Loucy (cell line): ENCODE measurements at regions not wholly inside any gene's neighbourhood (a gene's known extent, or its start where the extent isn't known, plus 50 kb on each side); places are given as distances from the start of the nearest gene placed in this dataset.

Experiments used
- H2AFZ ChIP-seq: fragments of 200-600 bp; sonication (generic); 2 replicates; pipeline ENCODE4 v1.6.0; 2016; ENCODE audit warnings: antibody characterized with exemption, mild to moderate bottlenecking, low read length, moderate library complexity
- H3F3A ChIP-seq: fragments of 200-600 bp; 2 replicates; pipeline ENCODE4 v1.6.0; 2016; ENCODE audit warnings: antibody characterized with exemption, low read depth, mild to moderate bottlenecking
- H3K27me3 ChIP-seq: fragments of 200-600 bp; sonication (generic); 2 replicates; pipeline ENCODE4 v1.6.1; 2014; ENCODE audit warnings: low read length, mild to moderate bottlenecking; ENCODE audit not compliant: insufficient read depth, poor library complexity, severe bottlenecking
- H3K36me3 ChIP-seq: fragments of 200-600 bp; sonication (generic); 2 replicates; pipeline ENCODE4 v1.6.1; 2016; ENCODE audit warnings: low read length; ENCODE audit not compliant: insufficient read depth
- H3K4me1 ChIP-seq: fragments of 200-600 bp; sonication (generic); 2 replicates; pipeline ENCODE4 v1.5.1; 2014; ENCODE audit warnings: low read length, mild to moderate bottlenecking; ENCODE audit not compliant: insufficient read depth, poor library complexity, severe bottlenecking
- H3K4me2 ChIP-seq: fragments of 200-600 bp; sonication (generic); 2 replicates; pipeline ENCODE4 v1.6.0; 2014; ENCODE audit warnings: antibody characterized with exemption, low read length, low read depth, mild to moderate bottlenecking; ENCODE audit not compliant: poor library complexity, severe bottlenecking
- H3K4me3 ChIP-seq: fragments of 200-600 bp; sonication (generic); 2 replicates; pipeline ENCODE4 v1.5.1; 2014; ENCODE audit warnings: low read length, mild to moderate bottlenecking, mixed read lengths; ENCODE audit not compliant: poor library complexity, severe bottlenecking
- H3K79me2 ChIP-seq: fragments of 200-600 bp; sonication (generic); 2 replicates; pipeline ENCODE4 v1.6.1; 2014; ENCODE audit warnings: low read length; ENCODE audit not compliant: insufficient read depth
- H3K9ac ChIP-seq: fragments of 200-600 bp; sonication (generic); 2 replicates; pipeline ENCODE4 v1.6.0; 2014; ENCODE audit warnings: mild to moderate bottlenecking, low read depth, low read length, moderate library complexity; ENCODE audit not compliant: poor library complexity, severe bottlenecking
- H3K9me2 ChIP-seq: fragments of 200-600 bp; sonication (generic); replicated peaks from 2 replicates; pipeline ENCODE4 v1.6.1; 2016; ENCODE audit warnings: low read depth, low read length, mixed read lengths
- H3K9me3 ChIP-seq: fragments of 200-600 bp; sonication (generic); 2 replicates; pipeline ENCODE4 v1.6.1; 2014; ENCODE audit warnings: mild to moderate bottlenecking, antibody characterized with exemption, low read length, low read depth; ENCODE audit not compliant: insufficient read depth
- H4K20me1 ChIP-seq: fragments of 200-600 bp; sonication (generic); 2 replicates; pipeline ENCODE4 v1.6.0; 2014; ENCODE audit warnings: antibody characterized with exemption, low read length, mild to moderate bottlenecking; ENCODE audit not compliant: insufficient read depth, poor library complexity, severe bottlenecking
- EZH2phosphoT487 ChIP-seq: fragments of 200-600 bp; IDR thresholded peaks from 2 replicates; pipeline ENCODE4 v1.6.1; 2018; ENCODE audit warnings: antibody characterized with exemption, mild to moderate bottlenecking, moderate library complexity, borderline replicate concordance
- TF ChIP-seq, protein P1 (sequence below): fragments of 200-600 bp; sonication (generic); conservative IDR thresholded peaks from 2 replicates; pipeline ENCODE4 v1.5.1; 2014; ENCODE audit warnings: mild to moderate bottlenecking, antibody characterized with exemption, low read length

- Histone ChIP-seq H3K4me1 (no peaks in the 10 kb centered on the region), H3K4me2 (no peak overlapping the region), H3F3A (no peaks in the 10 kb centered on the region), H3K4me3 (no peak overlapping the region), H4K20me1 (no peaks in the 10 kb centered on the region), H2AFZ (no peak overlapping the region), H3K9ac (no peak overlapping the region), H3K27me3 (no peaks in the 10 kb centered on the region), H3K79me2 (no peaks in the 10 kb centered on the region), H3K36me3 (no peaks in the 10 kb centered on the region), H3K9me2 (no peaks in the 10 kb centered on the region), H3K9me3 (no peaks in the 10 kb centered on the region)
- no peak for TF ChIP-seq EZH2phosphoT487
- TF ChIP-seq, protein P1, sequence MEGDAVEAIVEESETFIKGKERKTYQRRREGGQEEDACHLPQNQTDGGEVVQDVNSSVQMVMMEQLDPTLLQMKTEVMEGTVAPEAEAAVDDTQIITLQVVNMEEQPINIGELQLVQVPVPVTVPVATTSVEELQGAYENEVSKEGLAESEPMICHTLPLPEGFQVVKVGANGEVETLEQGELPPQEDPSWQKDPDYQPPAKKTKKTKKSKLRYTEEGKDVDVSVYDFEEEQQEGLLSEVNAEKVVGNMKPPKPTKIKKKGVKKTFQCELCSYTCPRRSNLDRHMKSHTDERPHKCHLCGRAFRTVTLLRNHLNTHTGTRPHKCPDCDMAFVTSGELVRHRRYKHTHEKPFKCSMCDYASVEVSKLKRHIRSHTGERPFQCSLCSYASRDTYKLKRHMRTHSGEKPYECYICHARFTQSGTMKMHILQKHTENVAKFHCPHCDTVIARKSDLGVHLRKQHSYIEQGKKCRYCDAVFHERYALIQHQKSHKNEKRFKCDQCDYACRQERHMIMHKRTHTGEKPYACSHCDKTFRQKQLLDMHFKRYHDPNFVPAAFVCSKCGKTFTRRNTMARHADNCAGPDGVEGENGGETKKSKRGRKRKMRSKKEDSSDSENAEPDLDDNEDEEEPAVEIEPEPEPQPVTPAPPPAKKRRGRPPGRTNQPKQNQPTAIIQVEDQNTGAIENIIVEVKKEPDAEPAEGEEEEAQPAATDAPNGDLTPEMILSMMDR: no peak
These were observed 67.6 kb downstream of the NMUR2 start for GRCh38 chr5:152337484-152337883.

DNA sequence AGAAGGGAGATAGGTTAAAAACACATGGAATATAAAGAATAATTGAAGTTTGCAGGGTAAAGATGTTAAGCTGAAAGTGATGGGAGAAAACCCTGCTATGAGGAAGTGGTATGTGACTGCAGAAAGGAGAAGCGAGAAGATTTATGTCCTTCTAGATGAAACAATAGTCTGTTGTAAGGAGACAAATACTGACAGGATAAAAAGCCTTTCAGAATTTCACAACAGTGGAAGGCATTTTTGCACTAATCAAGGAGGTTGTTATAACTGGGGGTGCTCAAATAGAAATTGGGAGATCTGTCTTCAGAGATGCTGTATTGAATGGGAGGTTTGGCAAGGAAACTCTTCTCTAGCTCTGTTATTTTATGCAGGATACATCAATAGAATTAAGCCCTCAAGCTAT lies 69.6 kb downstream of the NMUR2 start:
- H3K4me1 ChIP-seq: no peaks in the 10 kb centered on the region
- TF ChIP-seq, protein P1: no peak
- no peak for TF ChIP-seq EZH2phosphoT487

DNA sequence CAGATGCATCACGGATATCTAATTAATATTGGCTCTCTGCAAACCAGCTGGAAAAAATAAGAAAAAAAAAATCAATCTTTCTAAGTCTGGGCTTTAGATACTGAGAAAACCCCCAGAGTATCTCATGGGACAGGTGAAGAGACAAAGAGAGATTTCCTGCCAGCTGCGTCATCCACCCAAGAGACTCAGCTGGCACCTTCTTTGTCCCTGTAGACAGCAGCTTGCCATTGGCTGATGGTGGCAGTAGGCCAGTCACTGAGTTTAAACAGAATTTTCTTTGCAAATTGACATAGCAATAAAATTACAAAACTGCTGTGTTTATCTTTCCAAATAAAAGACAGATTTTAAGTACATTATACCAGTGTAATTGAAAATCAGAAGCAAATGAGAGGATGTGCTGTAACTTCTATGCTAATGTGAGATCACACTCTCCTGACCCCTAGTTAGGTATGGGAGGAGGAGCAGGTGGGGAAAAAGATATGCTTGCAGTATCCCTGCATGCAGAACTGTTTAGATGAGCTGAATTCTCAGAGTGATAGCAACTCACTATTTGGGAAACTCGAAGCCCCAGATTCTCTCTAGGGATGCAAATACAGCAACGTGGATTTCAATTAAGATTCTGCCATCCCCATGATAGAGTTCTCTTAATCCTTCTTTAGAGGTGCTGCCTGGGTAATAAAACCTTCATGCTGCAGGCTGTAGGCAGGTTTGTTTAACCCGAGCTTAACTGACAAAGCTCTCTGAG lies 72.2 kb downstream of the NMUR2 start:
- Histone ChIP-seq H3K79me2 (no peaks in the 10 kb centered on the region), H3K9ac (no peak overlapping the region), H3F3A (no peaks in the 10 kb centered on the region), H3K27me3 (no peaks in the 10 kb centered on the region), H3K9me2 (no peaks in the 10 kb centered on the region), H2AFZ (no peak overlapping the region), H3K36me3 (no peaks in the 10 kb centered on the region), H4K20me1 (no peaks in the 10 kb centered on the region), H3K4me3 (no peak overlapping the region), H3K4me2 (no peak overlapping the region), H3K4me1 (no peaks in the 10 kb centered on the region), H3K9me3 (no peaks in the 10 kb centered on the region)
- TF ChIP-seq, protein P1: no peak
- no peak for TF ChIP-seq EZH2phosphoT487

More for the DNA sequence above, 69.6 kb downstream of the NMUR2 start:
- no peaks in the 10 kb centered on the region for H3K9me2 ChIP-seq
- no peaks in the 10 kb centered on the region for H3K36me3 ChIP-seq
- H3K4me2 ChIP-seq: no peak overlapping the region
- no peaks in the 10 kb centered on the region for H3K27me3 ChIP-seq
- no peaks in the 10 kb centered on the region for H4K20me1 ChIP-seq
- no peak overlapping the region for H3K9ac ChIP-seq
- H3F3A ChIP-seq: no peaks in the 10 kb centered on the region
- H2AFZ ChIP-seq: no peak overlapping the region
- H3K79me2 ChIP-seq: no peaks in the 10 kb centered on the region
- H3K9me3 ChIP-seq: no peaks in the 10 kb centered on the region
- H3K4me3 ChIP-seq: no peak overlapping the region
